ENCODE measurements at regions not wholly inside any gene's neighbourhood (a gene's known extent, or its start where the extent isn't known, plus 50 kb on each side); places are given as distances from the start of the nearest gene placed in this dataset.
"Not testable (repeated sequence)": the region's sequence is repeated elsewhere in the genome, so short reads cannot be mapped to it uniquely, and the experiment has no call there.

DNA sequence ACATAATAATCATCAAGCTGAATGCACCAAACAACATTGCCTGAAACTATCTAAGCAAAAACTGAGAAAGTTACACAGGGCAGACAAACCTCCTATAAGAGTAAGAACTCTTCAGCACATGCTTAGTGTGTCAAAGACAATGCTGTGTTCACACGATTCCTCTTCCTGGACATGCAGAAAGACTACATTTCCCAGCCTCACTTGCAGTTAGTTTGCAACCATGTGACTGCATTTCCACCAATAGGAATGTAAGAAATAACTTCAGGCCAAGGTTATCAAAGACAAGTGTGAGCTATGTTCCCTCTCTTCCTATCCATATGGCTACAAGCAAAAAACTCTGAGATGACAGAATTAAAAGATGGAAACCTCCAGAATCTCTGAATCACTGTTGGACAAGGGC lies 109.8 kb downstream of the OTOP1 start:
- H3K27me3 ChIP-seq (replicated peaks in 2 of 5; ENCODE audit: control insufficient read depth in 4 of 5, insufficient read depth in 5 of 5, low read length in 4 of 5); H3K4me1 ChIP-seq (ENCODE audit: control extremely low read depth in 1 of 4, control insufficient read depth in 4 of 4, insufficient read depth in 4 of 4, low read length in 3 of 4); H3K9me3 ChIP-seq (ENCODE audit: control extremely low read depth in 1 of 5, control insufficient read depth in 4 of 5, insufficient read depth in 2 of 5, low read depth in 1 of 5, low read length in 4 of 5); H3K27ac ChIP-seq (ENCODE audit: insufficient read depth in 1 of 2, low read depth in 1 of 2, low read length in 2 of 2, poor library complexity in 1 of 2, severe bottlenecking in 2 of 2); DNase-seq; CTCF ChIA-PET; H3K4me3 ChIP-seq (ENCODE audit: control insufficient read depth in 1 of 7, extremely low read depth in 1 of 7, insufficient read depth in 4 of 7, low read depth in 2 of 7, low read length in 6 of 7); POLR2A ChIA-PET; H3K36me3 ChIP-seq (ENCODE audit: control insufficient read depth in 4 of 4, insufficient read depth in 4 of 4, low read length in 3 of 4): not testable (repeated sequence)
- WGBS (ENCODE audit: insufficient coverage), result 67% methylated on average over 1 of the region's 1 CpG

DNA sequence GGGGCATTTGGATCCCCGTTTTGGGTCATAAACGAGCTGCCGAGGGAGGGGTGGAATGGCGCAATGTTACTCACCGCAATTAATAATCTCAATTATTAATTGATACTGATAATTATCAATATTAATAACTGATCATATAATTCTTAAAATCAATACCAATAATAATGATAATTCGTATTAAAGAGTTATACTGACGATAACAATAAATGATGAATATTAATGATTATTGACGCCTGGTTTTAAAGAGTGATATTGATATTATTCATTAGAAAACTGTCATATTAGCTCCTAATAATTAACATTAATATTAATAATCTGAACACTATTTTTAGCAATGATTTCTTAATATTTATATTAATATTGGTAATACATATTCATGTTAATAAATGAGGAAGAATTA lies 92.4 kb downstream of the OTOP1 start:
- H3K27ac ChIP-seq (ENCODE audit: insufficient read depth in 1 of 2, low read depth in 1 of 2, low read length in 2 of 2, poor library complexity in 1 of 2, severe bottlenecking in 2 of 2); H3K4me3 ChIP-seq (ENCODE audit: control insufficient read depth in 1 of 7, extremely low read depth in 1 of 7, insufficient read depth in 4 of 7, low read depth in 2 of 7, low read length in 6 of 7); DNase-seq; H3K27me3 ChIP-seq (replicated peaks in 2 of 5; ENCODE audit: control insufficient read depth in 4 of 5, insufficient read depth in 5 of 5, low read length in 4 of 5); H3K36me3 ChIP-seq (ENCODE audit: control insufficient read depth in 4 of 4, insufficient read depth in 4 of 4, low read length in 3 of 4); H3K9me3 ChIP-seq (ENCODE audit: control extremely low read depth in 1 of 5, control insufficient read depth in 4 of 5, insufficient read depth in 2 of 5, low read depth in 1 of 5, low read length in 4 of 5); POLR2A ChIA-PET; H3K4me1 ChIP-seq (ENCODE audit: control extremely low read depth in 1 of 4, control insufficient read depth in 4 of 4, insufficient read depth in 4 of 4, low read length in 3 of 4); CTCF ChIA-PET: not testable (repeated sequence)
- WGBS (ENCODE audit: insufficient coverage), result no CpG with 5 or more reads among the region's 8 CpGs

DNA sequence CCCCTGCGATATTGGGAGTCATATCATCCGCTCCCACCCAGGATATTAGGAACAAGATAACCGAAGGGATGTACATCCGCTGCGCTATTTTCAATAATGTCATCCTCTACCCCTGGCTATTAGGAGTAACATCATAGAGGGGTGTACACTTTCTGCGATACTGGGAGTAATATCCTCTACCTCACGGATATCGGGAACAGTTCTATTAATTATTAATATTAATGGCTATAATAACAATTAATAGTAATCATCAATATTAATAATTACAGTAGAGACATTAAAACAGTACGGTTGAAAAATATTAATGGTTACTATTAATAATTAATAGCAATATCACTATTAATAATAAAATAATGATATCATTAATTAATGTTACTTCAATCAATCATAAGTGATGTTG lies 90.1 kb downstream of the OTOP1 start:
- CTCF ChIA-PET; H3K4me1 ChIP-seq (ENCODE audit: control extremely low read depth in 1 of 4, control insufficient read depth in 4 of 4, insufficient read depth in 4 of 4, low read length in 3 of 4); DNase-seq; H3K27ac ChIP-seq (ENCODE audit: insufficient read depth in 1 of 2, low read depth in 1 of 2, low read length in 2 of 2, poor library complexity in 1 of 2, severe bottlenecking in 2 of 2); POLR2A ChIA-PET; H3K27me3 ChIP-seq (replicated peaks in 2 of 5; ENCODE audit: control insufficient read depth in 4 of 5, insufficient read depth in 5 of 5, low read length in 4 of 5); H3K4me3 ChIP-seq (ENCODE audit: control insufficient read depth in 1 of 7, extremely low read depth in 1 of 7, insufficient read depth in 4 of 7, low read depth in 2 of 7, low read length in 6 of 7); H3K36me3 ChIP-seq (ENCODE audit: control insufficient read depth in 4 of 4, insufficient read depth in 4 of 4, low read length in 3 of 4); H3K9me3 ChIP-seq (ENCODE audit: control extremely low read depth in 1 of 5, control insufficient read depth in 4 of 5, insufficient read depth in 2 of 5, low read depth in 1 of 5, low read length in 4 of 5): not testable (repeated sequence)
- WGBS (ENCODE audit: insufficient coverage), result no CpG with 5 or more reads among the region's 9 CpGs
